ENCODE measurements at regions not wholly inside any gene's neighbourhood (a gene's known extent, or its start where the extent isn't known, plus 50 kb on each side); places are given as distances from the start of the nearest gene placed in this dataset.

DNA sequence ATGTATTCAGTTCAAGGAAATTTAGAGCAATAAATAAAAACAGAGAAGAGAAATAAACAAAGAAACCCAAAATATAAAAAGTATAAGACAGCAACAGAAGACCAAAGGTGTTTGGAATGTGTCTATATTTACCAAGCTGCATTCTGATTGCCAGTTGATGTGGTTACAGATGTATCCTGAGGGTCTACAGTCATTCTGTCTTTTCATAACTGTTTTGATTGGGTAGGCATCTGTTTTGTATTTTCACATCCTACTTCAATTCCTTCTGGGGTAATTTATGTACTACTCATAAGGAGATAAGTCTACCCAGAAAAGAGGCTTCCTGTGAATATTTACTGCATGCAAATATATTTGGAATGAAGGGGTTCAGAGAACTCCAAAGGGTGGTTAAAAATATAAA is 596.8 kb upstream of the GCFC2 start:
- no peak for DNase-seq (ENCODE audit: low read depth, low spot score)
- in situ Hi-C loops (cut with HindIII; ENCODE audit: low sequenced_read_pairs): no loop called here
- TF ChIP-seq, protein P1, sequence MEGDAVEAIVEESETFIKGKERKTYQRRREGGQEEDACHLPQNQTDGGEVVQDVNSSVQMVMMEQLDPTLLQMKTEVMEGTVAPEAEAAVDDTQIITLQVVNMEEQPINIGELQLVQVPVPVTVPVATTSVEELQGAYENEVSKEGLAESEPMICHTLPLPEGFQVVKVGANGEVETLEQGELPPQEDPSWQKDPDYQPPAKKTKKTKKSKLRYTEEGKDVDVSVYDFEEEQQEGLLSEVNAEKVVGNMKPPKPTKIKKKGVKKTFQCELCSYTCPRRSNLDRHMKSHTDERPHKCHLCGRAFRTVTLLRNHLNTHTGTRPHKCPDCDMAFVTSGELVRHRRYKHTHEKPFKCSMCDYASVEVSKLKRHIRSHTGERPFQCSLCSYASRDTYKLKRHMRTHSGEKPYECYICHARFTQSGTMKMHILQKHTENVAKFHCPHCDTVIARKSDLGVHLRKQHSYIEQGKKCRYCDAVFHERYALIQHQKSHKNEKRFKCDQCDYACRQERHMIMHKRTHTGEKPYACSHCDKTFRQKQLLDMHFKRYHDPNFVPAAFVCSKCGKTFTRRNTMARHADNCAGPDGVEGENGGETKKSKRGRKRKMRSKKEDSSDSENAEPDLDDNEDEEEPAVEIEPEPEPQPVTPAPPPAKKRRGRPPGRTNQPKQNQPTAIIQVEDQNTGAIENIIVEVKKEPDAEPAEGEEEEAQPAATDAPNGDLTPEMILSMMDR (IDR thresholded peaks at IDR 0.05; ENCODE audit: low read depth, low read length): no peak
- no peak overlapping the region for H3K4me3 ChIP-seq (ENCODE audit: low read depth, low read length)

DNA sequence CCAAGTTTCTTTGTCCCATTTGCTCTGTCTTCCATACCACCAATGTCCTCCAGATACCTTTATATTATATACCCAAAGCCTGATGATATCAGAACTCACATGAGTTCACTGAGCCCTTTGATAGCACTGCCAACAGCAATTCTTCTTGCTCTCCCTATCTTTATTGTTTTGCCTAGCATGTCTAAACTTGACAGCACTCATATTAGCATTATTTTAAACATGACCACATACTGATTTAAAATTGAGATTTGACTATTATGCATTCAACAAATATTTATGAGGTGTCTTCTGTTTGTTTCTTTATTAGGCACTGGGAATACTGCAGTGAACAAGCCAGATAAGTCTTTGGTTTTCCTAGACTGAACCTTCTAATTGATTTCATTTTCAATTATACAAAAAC is 587.3 kb upstream of the GCFC2 start:
- no peak for DNase-seq (ENCODE audit: low read depth, low spot score)
- no peak overlapping the region for H3K4me3 ChIP-seq (ENCODE audit: low read depth, low read length)
- in situ Hi-C loops (cut with HindIII; ENCODE audit: low sequenced_read_pairs): no loop called here
- TF ChIP-seq, protein P1 (IDR thresholded peaks at IDR 0.05; ENCODE audit: low read depth, low read length): no peak

DNA sequence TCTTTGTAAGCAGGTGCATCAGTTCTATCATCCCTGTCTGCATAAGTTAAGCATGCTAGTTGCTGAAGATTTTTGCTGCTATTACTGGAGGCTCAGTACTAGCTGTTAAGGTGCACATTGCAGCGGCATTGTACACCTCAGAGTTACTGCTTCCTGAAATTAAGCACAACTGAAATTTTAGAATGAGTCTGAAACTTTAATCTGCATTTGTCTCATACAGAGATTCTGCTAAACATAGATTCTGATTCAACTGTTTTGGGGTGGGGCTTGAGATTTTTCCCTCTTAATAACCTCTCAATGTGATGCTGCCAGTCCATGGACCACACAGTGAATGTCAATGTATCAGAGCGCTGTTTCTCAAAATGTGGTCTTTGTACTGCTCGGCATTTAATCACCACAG is 585.7 kb upstream of the GCFC2 start:
- H3K4me3 ChIP-seq (ENCODE audit: low read depth, low read length): no peak overlapping the region
- TF ChIP-seq, protein P1 (IDR thresholded peaks at IDR 0.05; ENCODE audit: low read depth, low read length): no peak
- no peak for DNase-seq (ENCODE audit: low read depth, low spot score)
- in situ Hi-C loops (cut with HindIII; ENCODE audit: low sequenced_read_pairs): no loop called here

DNA sequence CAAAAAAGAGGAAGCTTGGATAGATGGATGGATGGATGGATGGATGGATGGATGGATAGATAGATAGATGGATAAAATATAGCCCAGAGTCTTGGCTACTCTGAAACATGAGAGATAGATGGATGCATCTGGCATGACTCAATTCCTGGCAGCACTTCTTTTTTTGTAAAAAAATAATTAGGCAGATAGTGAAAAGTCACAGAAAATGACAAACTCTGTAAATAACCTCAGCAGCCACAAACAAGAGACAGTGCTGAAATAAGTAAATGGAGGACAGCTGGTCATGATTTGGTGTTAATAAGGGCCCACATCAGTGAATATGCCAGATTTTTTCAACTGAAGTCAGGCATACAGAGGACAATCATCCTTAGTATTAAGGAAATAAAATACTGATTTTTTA is 585.0 kb upstream of the GCFC2 start:
- in situ Hi-C loops (cut with HindIII; ENCODE audit: low sequenced_read_pairs): no loop called here
- TF ChIP-seq, protein P1 (IDR thresholded peaks at IDR 0.05; ENCODE audit: low read depth, low read length): no peak
- no peak overlapping the region for H3K4me3 ChIP-seq (ENCODE audit: low read depth, low read length)
- no peak for DNase-seq (ENCODE audit: low read depth, low spot score)

DNA sequence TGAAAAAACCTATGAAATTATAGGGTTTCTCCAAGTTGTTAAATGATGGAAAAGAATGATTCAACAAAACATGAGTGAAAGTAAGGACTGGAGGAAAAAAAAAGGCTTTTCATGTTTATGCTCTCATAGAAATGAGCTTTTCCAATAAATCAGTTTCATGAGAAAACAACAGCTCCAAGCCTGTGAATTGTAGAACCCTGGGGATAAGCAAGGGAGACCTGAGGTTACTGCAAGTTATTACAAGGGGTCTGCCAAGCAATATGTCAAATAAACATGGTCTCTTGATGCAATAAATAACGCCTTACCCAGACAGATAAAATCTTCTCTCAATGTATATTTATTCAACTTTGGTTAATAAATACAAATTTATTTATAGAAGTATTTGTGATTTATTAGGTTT is 577.9 kb upstream of the GCFC2 start:
- H3K4me3 ChIP-seq (ENCODE audit: low read depth, low read length): no peak overlapping the region
- TF ChIP-seq, protein P1 (IDR thresholded peaks at IDR 0.05; ENCODE audit: low read depth, low read length): no peak
- no peak for DNase-seq (ENCODE audit: low read depth, low spot score)
- in situ Hi-C loops (cut with HindIII; ENCODE audit: low sequenced_read_pairs): no loop called here

DNA sequence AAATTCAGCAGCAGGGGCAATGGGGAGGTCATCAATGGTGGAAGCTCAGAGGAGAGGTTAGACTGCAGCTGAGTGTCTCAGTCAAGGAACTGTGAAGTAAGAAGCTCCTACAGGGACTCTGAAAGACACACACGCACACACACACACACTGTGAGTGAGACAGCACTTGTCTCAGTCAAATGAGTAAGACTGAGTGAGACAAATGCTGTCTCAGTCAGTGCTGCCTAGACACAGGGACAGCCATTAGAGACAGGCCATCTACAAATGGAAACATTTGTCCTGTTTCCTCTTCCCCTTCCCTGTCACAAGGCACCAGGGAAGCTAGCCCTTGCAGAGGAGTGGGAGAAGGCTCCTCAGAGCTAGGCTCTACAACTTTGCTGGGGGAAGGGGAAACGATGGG is 577.4 kb upstream of the GCFC2 start:
- H3K4me3 ChIP-seq (ENCODE audit: low read depth, low read length): no peak overlapping the region
- DNase-seq (ENCODE audit: low read depth, low spot score): no peak
- in situ Hi-C loops (cut with HindIII; ENCODE audit: low sequenced_read_pairs): no loop called here
- TF ChIP-seq, protein P1 (IDR thresholded peaks at IDR 0.05; ENCODE audit: low read depth, low read length): no peak

DNA sequence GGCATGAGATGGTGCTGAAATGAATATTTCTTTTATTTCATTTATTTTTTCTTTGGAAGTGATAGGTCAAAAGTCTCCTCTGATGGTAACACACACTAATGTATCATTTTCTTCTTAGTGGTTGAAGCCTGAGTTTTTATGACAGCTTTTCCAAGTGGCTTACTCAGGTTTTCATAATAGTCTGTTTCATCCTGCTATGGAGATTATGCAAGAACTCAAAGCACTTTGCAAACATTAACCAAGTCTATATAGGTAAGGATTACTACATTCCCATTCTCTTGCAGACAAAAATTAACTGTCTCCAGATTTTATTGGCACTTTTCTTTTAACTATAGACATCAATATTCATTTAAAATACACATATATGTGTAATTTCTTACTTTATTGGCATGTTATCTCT is 572.6 kb upstream of the GCFC2 start:
- H3K4me3 ChIP-seq (ENCODE audit: low read depth, low read length): no peak overlapping the region
- DNase-seq (ENCODE audit: low read depth, low spot score): no peak
- TF ChIP-seq, protein P1 (IDR thresholded peaks at IDR 0.05; ENCODE audit: low read depth, low read length): no peak
- in situ Hi-C loops (cut with HindIII; ENCODE audit: low sequenced_read_pairs): no loop called here
